WTC11 (cell line): ENCODE measurements at regions not wholly inside any gene's neighbourhood (a gene's known extent, or its start where the extent isn't known, plus 50 kb on each side); places are given as distances from the start of the nearest gene placed in this dataset.
A peak's percentile ranks its signal among the peaks of the same experiment; 100 is the strongest.

Source experiments
- ATAC-seq: fragments of 200-7000 bp; cut with Tn5 transposase; 2 replicates; pipeline ENCODE4 v1.10.0; 2021; ENCODE audit warnings: mild to moderate bottlenecking, moderate library complexity
- CTCF ChIA-PET: fragments of 300-600 bp; sonication (Branson Sonifier 250); formaldehyde crosslinking; loops from one replicate; lab custom pipeline; 2021; ENCODE audit warnings: antibody characterized with exemption; lab: Charles Lee
- POLR2A ChIA-PET: fragments of 350-600 bp; sonication (Branson Sonifier 250); formaldehyde crosslinking; loops from one replicate; lab custom pipeline; 2021; ENCODE audit warnings: antibody characterized with exemption; lab: Charles Lee
- DNase-seq: peaks from one replicate; pipeline ENCODE4 v3.0.0; 2021; ENCODE audit warnings: low spot score
- H3K27ac Mint-ChIP-seq: 2 replicates; pipeline ENCODE4 v1.8.0; 2021; ENCODE audit warnings: mixed read lengths
- H3K27me3 Mint-ChIP-seq: 2 replicates; pipeline ENCODE4 v1.8.0; 2021; ENCODE audit warnings: low read depth, mild to moderate bottlenecking, moderate library complexity, mixed read lengths
- H3K36me3 Mint-ChIP-seq: 2 replicates; pipeline ENCODE4 v1.8.0; 2021; ENCODE audit warnings: mixed read lengths
- H3K4me1 Mint-ChIP-seq: 2 replicates; pipeline ENCODE4 v1.8.0; 2022; ENCODE audit warnings: mixed read lengths
- H3K4me3 Mint-ChIP-seq: 2 replicates; pipeline ENCODE4 v1.8.0; 2021; ENCODE audit warnings: mild to moderate bottlenecking, moderate library complexity, mixed read lengths
- H3K9me3 Mint-ChIP-seq: 2 replicates; pipeline ENCODE4 v1.8.0; 2021; ENCODE audit warnings: mixed read lengths
- AR ChIP-seq: fragments of 250-450 bp; sonication (Bioruptor Pico); IDR thresholded peaks from 2 replicates; pipeline ENCODE4 v1.9.0; 2021; ENCODE audit warnings: mild to moderate bottlenecking
- CREB1 ChIP-seq: sonication (generic); formaldehyde crosslinking; IDR thresholded peaks from 2 replicates; pipeline ENCODE4 v1.8.0; 2023; ENCODE audit warnings: mild to moderate bottlenecking, missing genetic modification reagents
- EMX1 ChIP-seq: fragments of 250-450 bp; sonication (Bioruptor Pico); IDR thresholded peaks from 2 replicates; pipeline ENCODE4 v1.8.0; 2021; ENCODE audit warnings: mild to moderate bottlenecking
- FOXK1 ChIP-seq: sonication (generic); formaldehyde crosslinking; IDR thresholded peaks from 2 replicates; pipeline ENCODE4 v1.8.0; 2022; ENCODE audit warnings: mild to moderate bottlenecking, moderate library complexity, missing genetic modification reagents
- JUN ChIP-seq: sonication (generic); formaldehyde crosslinking; IDR thresholded peaks from 2 replicates; pipeline ENCODE4 v1.8.0; 2023; ENCODE audit warnings: mild to moderate bottlenecking, missing genetic modification reagents
- KAT7 ChIP-seq: sonication (generic); formaldehyde crosslinking; IDR thresholded peaks from 2 replicates; pipeline ENCODE4 v1.8.1; 2023; ENCODE audit warnings: missing genetic modification reagents, mild to moderate bottlenecking, borderline replicate concordance
- OVOL2 ChIP-seq: fragments of 250-450 bp; sonication (Bioruptor Pico); IDR thresholded peaks from 2 replicates; pipeline ENCODE4 v1.9.0; 2021; ENCODE audit warnings: mild to moderate bottlenecking, borderline replicate concordance
- SMAD3 ChIP-seq: sonication (generic); formaldehyde crosslinking; IDR thresholded peaks from 2 replicates; pipeline ENCODE4 v1.8.0; 2022; ENCODE audit warnings: missing genetic modification reagents, mild to moderate bottlenecking, borderline replicate concordance
- ZNF396 ChIP-seq: fragments of 250-450 bp; sonication (Bioruptor Pico); IDR thresholded peaks from 2 replicates; pipeline ENCODE4 v1.8.0; 2021; ENCODE audit warnings: mild to moderate bottlenecking, moderate library complexity, borderline replicate concordance
- TF ChIP-seq, protein P1 (sequence below): sonication (generic); formaldehyde crosslinking; IDR thresholded peaks from 2 replicates; pipeline ENCODE4 v1.8.1; 2023; ENCODE audit warnings: mild to moderate bottlenecking, missing genetic modification reagents
- TF ChIP-seq, protein P2 (sequence below): sonication (generic); formaldehyde crosslinking; IDR thresholded peaks from 2 replicates; pipeline ENCODE4 v1.8.1; 2023; ENCODE audit warnings: mild to moderate bottlenecking, missing genetic modification reagents
- TF ChIP-seq, protein P3 (sequence below): sonication (generic); formaldehyde crosslinking; IDR thresholded peaks from 2 replicates; pipeline ENCODE4 v1.8.1; 2023; ENCODE audit warnings: mild to moderate bottlenecking, missing genetic modification reagents, moderate library complexity
- TF ChIP-seq, protein P4 (sequence below): sonication (generic); formaldehyde crosslinking; IDR thresholded peaks from 2 replicates; pipeline ENCODE4 v1.8.1; 2022; ENCODE audit warnings: low read depth, missing genetic modification reagents, borderline replicate concordance

DNA sequence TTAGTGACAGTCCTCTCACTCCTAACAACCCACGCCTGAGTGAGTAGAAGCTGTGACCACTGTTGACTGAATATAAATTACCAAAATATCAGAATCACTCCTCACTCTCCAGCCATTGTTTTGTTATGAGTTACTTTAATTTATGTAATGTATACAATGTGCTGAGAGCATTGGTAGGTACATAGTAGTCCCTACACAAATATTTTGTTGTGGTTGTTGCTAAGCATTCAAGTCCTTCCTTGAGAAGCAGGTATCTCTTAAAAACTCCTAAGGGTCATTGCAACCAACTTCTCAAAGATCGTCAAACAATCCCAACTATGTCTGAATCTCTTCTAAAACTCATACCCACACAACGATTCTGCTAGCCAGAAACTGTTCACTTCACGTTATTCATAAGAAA lies 476.8 kb upstream of the TNP1 start:
- ChIA-PET POLR2A (no interaction called here), CTCF (no interaction called here)
- Mint-ChIP-seq H3K4me1 (peaks cover 31% of the 10 kb centered on the region), H3K4me3 (no peak overlapping the region), H3K36me3 (no peaks in the 10 kb centered on the region), H3K9me3 (no peaks in the 10 kb centered on the region), H3K27me3 (peaks cover 46% of the 10 kb centered on the region), H3K27ac (no peak overlapping the region)
- no peak for DNase-seq
- no peak for ATAC-seq
- no peak for TF ChIP-seq FOXK1 (CRISPR knock-in tag)
- TF ChIP-seq, protein P1, sequence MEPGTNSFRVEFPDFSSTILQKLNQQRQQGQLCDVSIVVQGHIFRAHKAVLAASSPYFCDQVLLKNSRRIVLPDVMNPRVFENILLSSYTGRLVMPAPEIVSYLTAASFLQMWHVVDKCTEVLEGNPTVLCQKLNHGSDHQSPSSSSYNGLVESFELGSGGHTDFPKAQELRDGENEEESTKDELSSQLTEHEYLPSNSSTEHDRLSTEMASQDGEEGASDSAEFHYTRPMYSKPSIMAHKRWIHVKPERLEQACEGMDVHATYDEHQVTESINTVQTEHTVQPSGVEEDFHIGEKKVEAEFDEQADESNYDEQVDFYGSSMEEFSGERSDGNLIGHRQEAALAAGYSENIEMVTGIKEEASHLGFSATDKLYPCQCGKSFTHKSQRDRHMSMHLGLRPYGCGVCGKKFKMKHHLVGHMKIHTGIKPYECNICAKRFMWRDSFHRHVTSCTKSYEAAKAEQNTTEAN (CRISPR knock-in tag): no peak

DNA sequence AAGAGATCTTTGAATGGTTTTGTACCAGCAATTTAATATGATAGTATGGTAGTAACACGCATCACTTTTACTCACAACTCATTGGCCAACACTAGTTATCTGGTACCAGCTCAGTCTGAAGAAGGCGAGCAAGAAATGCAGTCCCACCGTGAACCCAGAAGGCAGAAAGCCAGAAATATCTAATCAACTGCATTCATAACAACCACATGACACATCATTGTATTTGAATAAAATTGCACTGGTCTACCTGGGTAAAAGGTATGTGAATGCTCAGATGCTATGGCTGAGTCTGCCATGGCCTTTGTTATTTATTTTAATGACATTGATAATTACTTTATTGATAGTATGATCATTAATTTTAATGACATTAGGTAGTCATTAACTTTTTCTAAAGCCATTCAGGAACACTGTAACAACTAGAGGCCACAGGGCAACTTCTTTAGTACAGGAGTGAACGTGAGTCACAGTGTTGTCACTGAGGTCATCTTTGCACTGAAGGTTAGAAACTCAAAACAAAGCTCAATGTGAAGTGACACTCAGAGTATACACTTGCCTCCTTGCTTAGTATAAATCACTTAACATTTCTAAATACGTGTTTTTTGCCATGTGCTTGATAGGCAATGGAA lies 475.6 kb upstream of the TNP1 start:
- Mint-ChIP-seq H3K4me3 (no peak overlapping the region), H3K27me3 (peaks cover 43% of the 10 kb centered on the region), H3K4me1 (peaks cover 38% of the 10 kb centered on the region), H3K36me3 (no peaks in the 10 kb centered on the region), H3K27ac (no peak overlapping the region), H3K9me3 (no peaks in the 10 kb centered on the region)
- ATAC-seq (no peak), DNase-seq (no peak)
- TF ChIP-seq, protein P2, sequence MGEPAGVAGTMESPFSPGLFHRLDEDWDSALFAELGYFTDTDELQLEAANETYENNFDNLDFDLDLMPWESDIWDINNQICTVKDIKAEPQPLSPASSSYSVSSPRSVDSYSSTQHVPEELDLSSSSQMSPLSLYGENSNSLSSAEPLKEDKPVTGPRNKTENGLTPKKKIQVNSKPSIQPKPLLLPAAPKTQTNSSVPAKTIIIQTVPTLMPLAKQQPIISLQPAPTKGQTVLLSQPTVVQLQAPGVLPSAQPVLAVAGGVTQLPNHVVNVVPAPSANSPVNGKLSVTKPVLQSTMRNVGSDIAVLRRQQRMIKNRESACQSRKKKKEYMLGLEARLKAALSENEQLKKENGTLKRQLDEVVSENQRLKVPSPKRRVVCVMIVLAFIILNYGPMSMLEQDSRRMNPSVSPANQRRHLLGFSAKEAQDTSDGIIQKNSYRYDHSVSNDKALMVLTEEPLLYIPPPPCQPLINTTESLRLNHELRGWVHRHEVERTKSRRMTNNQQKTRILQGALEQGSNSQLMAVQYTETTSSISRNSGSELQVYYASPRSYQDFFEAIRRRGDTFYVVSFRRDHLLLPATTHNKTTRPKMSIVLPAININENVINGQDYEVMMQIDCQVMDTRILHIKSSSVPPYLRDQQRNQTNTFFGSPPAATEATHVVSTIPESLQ (CRISPR knock-in tag): no peak
- TF ChIP-seq ZNF396 (no peak), SMAD3 (no peak), AR (no peak), CREB1 (CRISPR knock-in tag) (no peak), FOXK1 (CRISPR knock-in tag) (no peak), JUN (no peak), OVOL2 (no peak), EMX1 (CRISPR knock-in tag) (no peak), KAT7 (CRISPR knock-in tag) (no peak)
- TF ChIP-seq, protein P3, sequence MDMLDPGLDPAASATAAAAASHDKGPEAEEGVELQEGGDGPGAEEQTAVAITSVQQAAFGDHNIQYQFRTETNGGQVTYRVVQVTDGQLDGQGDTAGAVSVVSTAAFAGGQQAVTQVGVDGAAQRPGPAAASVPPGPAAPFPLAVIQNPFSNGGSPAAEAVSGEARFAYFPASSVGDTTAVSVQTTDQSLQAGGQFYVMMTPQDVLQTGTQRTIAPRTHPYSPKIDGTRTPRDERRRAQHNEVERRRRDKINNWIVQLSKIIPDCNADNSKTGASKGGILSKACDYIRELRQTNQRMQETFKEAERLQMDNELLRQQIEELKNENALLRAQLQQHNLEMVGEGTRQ: no peak
- POLR2A ChIA-PET: no interaction called here
- CTCF ChIA-PET: no interaction called here

- DNase-seq (no peak), ATAC-seq (peak; percentile 39)
- H3K4me3 Mint-ChIP-seq: no peak overlapping the region
- H3K27me3 Mint-ChIP-seq: peaks cover 39% of the 10 kb centered on the region
- TF ChIP-seq, protein P4, sequence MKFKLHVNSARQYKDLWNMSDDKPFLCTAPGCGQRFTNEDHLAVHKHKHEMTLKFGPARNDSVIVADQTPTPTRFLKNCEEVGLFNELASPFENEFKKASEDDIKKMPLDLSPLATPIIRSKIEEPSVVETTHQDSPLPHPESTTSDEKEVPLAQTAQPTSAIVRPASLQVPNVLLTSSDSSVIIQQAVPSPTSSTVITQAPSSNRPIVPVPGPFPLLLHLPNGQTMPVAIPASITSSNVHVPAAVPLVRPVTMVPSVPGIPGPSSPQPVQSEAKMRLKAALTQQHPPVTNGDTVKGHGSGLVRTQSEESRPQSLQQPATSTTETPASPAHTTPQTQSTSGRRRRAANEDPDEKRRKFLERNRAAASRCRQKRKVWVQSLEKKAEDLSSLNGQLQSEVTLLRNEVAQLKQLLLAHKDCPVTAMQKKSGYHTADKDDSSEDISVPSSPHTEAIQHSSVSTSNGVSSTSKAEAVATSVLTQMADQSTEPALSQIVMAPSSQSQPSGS: no peak
- ChIA-PET CTCF (no interaction called here), POLR2A (no interaction called here)
- H3K4me1 Mint-ChIP-seq: peaks cover 38% of the 10 kb centered on the region
- no peaks in the 10 kb centered on the region for H3K9me3 Mint-ChIP-seq
- H3K36me3 Mint-ChIP-seq: no peaks in the 10 kb centered on the region
- no peak overlapping the region for H3K27ac Mint-ChIP-seq
Observed at GRCh38 chr2:217334561-217334960, 474.7 kb upstream of the TNP1 start.
